ENCODE measurements at regions not wholly inside any gene's neighbourhood (a gene's known extent, or its start where the extent isn't known, plus 50 kb on each side); places are given as distances from the start of the nearest gene placed in this dataset.

DNA sequence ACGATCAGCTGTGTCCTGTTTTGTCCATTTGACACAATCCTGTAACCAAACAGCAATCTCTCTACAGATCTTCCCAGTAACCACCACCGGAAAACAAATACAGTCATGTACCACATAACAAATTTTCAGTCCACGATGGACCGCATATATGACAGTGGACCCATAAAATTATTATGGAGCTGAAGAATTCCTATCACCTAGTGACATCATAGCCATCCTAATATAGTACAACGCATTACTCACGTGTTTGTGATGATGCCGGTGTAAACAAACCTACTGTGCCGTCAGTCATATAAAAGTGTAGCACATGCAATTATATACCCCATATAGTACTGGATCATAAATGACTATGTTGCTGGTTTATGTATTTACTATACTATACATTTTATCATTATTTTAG, 133.7 kb upstream of the EDNRA start:
- TF ChIP-seq POLR2AphosphoS5 (IDR thresholded peaks at IDR 0.05) (no peak), EP300 (IDR thresholded peaks at IDR 0.05) (no peak)
- TF ChIP-seq, protein P1, sequence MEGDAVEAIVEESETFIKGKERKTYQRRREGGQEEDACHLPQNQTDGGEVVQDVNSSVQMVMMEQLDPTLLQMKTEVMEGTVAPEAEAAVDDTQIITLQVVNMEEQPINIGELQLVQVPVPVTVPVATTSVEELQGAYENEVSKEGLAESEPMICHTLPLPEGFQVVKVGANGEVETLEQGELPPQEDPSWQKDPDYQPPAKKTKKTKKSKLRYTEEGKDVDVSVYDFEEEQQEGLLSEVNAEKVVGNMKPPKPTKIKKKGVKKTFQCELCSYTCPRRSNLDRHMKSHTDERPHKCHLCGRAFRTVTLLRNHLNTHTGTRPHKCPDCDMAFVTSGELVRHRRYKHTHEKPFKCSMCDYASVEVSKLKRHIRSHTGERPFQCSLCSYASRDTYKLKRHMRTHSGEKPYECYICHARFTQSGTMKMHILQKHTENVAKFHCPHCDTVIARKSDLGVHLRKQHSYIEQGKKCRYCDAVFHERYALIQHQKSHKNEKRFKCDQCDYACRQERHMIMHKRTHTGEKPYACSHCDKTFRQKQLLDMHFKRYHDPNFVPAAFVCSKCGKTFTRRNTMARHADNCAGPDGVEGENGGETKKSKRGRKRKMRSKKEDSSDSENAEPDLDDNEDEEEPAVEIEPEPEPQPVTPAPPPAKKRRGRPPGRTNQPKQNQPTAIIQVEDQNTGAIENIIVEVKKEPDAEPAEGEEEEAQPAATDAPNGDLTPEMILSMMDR (IDR thresholded peaks at IDR 0.05), result no peak
